Prostate gland (tissue), 2 donors: ENCODE measurements at regions not wholly inside any gene's neighbourhood (a gene's known extent, or its start where the extent isn't known, plus 50 kb on each side); places are given as distances from the start of the nearest gene placed in this dataset.

ENCODE experiments used
- CTCF ChIP-seq, 4 experiments: fragments of 200-600 bp in 2 of 4; fragments of 450-650 bp in 2 of 4; sonication (generic) in 2 of 4; IDR thresholded peaks; 1 replicate in 3 of 4; 2 replicates in 1 of 4; pipeline ENCODE4 v1.5.1; 2016 to 2019; ENCODE audit warnings: antibody characterized with exemption in 4 of 4, mild to moderate bottlenecking in 2 of 4, moderate library complexity in 2 of 4
- POLR2A ChIP-seq: fragments of 450-650 bp; IDR thresholded peaks from one replicate; pipeline ENCODE4 v1.6.1; 2016; ENCODE audit warnings: antibody characterized with exemption, mild to moderate bottlenecking
- POLR2AphosphoS5 ChIP-seq: sonication (generic); formaldehyde crosslinking; IDR thresholded peaks from one replicate; pipeline ENCODE4 v1.6.1; 2017; ENCODE audit warnings: antibody characterized with exemption

- TF ChIP-seq CTCF (IDR thresholded peaks at IDR 0.05) (no peak), POLR2AphosphoS5 (no peak), POLR2A (no peak)
These were observed 77.2 kb downstream of the UNC5CL start for GRCh38 chr6:40961831-40962230.
